T-cell (primary cell): ENCODE measurements at regions not wholly inside any gene's neighbourhood (a gene's known extent, or its start where the extent isn't known, plus 50 kb on each side); places are given as distances from the start of the nearest gene placed in this dataset.

ENCODE experiments used
- ATAC-seq, 4 experiments: fragments of 200-7000 bp in 3 of 4; fragments of 150-1000 bp in 1 of 4; cut with Tn5 transposase; replicated peaks in 1 of 4; 1 replicate in 3 of 4; 2 replicates in 1 of 4; pipeline ENCODE4 v1.10.0; 2021; ENCODE audit warnings: moderate library complexity in 3 of 4, mild to moderate bottlenecking in 2 of 4, moderate number of reproducible peaks in 1 of 4
- CTCF ChIA-PET, 2 donors: fragments of 300-600 bp; sonication (Branson Sonifier 250); formaldehyde crosslinking; loops; one replicate each; lab custom pipeline; 2022; ENCODE audit warnings: antibody characterized with exemption in 2 of 2; lab: Charles Lee
- POLR2A ChIA-PET, 2 donors: fragments of 300-600 bp; sonication (Branson Sonifier 250); formaldehyde crosslinking; loops; one replicate each; lab custom pipeline; 2022; ENCODE audit warnings: antibody characterized with exemption in 2 of 2; lab: Charles Lee
- DNase-seq, 35 experiments: peaks; one replicate each; pipeline versions ENCODE4 v3.0.0 to v3.0.0-alpha.2; 2013 to 2023
- H3K27ac ChIP-seq: one replicate; pipeline ENCODE4 v1.5.1; 2013; ENCODE audit warnings: low read length
- H3K27me3 ChIP-seq, 2 experiments: replicated peaks in 1 of 2; 1 replicate in 1 of 2; 2 replicates in 1 of 2; pipeline versions ENCODE4 v1.6.1 to v1.7.0; 2013; ENCODE audit warnings: low read length in 1 of 2, mixed read lengths in 1 of 2; ENCODE audit not compliant: control insufficient read depth in 2 of 2, insufficient read depth in 2 of 2; ENCODE audit errors: extremely low read depth in 1 of 2
- H3K36me3 ChIP-seq, 2 donors: 1 replicate in 1 of 2; 2 replicates in 1 of 2; pipeline versions ENCODE4 v1.6.1 to v1.7.0; 2013; ENCODE audit warnings: low read length in 1 of 2; ENCODE audit not compliant: control insufficient read depth in 2 of 2, insufficient read depth in 1 of 2; ENCODE audit errors: extremely low read depth in 1 of 2
- H3K4me1 ChIP-seq, 2 experiments: 1 replicate in 1 of 2; 2 replicates in 1 of 2; pipeline versions ENCODE4 v1.6.1 to v1.7.0; 2013; ENCODE audit warnings: low read length in 2 of 2, mixed read lengths in 1 of 2; ENCODE audit not compliant: insufficient read depth in 2 of 2, control insufficient read depth in 1 of 2; ENCODE audit errors: extremely low read depth in 1 of 2
- H3K4me3 ChIP-seq, 2 donors: 1 replicate in 1 of 2; 2 replicates in 1 of 2; pipeline versions ENCODE4 v1.5.1 to v1.7.0; 2013; ENCODE audit warnings: mild to moderate bottlenecking in 2 of 2, low read length in 1 of 2, moderate library complexity in 1 of 2; ENCODE audit not compliant: control insufficient read depth in 1 of 2; ENCODE audit errors: extremely low read depth in 1 of 2
- H3K9me3 ChIP-seq: 2 replicates; pipeline ENCODE4 v1.7.0; 2013
- H3K27ac Mint-ChIP-seq, 2 donors: one replicate each; pipeline ENCODE4 v1.8.0; 2020 to 2021; ENCODE audit warnings: mild to moderate bottlenecking in 2 of 2, mixed read lengths in 2 of 2
- H3K27me3 Mint-ChIP-seq, 2 donors: one replicate each; pipeline ENCODE4 v1.8.0; 2021 to 2022; ENCODE audit warnings: mixed read lengths in 2 of 2
- H3K36me3 Mint-ChIP-seq: one replicate; pipeline ENCODE4 v1.8.0; 2021; ENCODE audit warnings: mixed read lengths
- H3K4me1 Mint-ChIP-seq, 3 donors: one replicate each; pipeline ENCODE4 v1.8.0; 2020 to 2022; ENCODE audit warnings: mixed read lengths in 3 of 3, mild to moderate bottlenecking in 1 of 3
- H3K4me3 Mint-ChIP-seq, 3 donors: one replicate each; pipeline ENCODE4 v1.8.0; 2020 to 2022; ENCODE audit warnings: mild to moderate bottlenecking in 3 of 3, mixed read lengths in 3 of 3, moderate library complexity in 3 of 3
- H3K9me3 Mint-ChIP-seq, 3 donors: one replicate each; pipeline ENCODE4 v1.8.0; 2020 to 2022; ENCODE audit warnings: mixed read lengths in 3 of 3
- WGBS: methylation state at CpG from one replicate; pipeline ENCODE4 v1.1.5; 2013; ENCODE audit warnings: missing lambda C conversion rate; ENCODE audit not compliant: insufficient coverage; 5-methylcytosine and 5-hydroxymethylcytosine counted together

DNA sequence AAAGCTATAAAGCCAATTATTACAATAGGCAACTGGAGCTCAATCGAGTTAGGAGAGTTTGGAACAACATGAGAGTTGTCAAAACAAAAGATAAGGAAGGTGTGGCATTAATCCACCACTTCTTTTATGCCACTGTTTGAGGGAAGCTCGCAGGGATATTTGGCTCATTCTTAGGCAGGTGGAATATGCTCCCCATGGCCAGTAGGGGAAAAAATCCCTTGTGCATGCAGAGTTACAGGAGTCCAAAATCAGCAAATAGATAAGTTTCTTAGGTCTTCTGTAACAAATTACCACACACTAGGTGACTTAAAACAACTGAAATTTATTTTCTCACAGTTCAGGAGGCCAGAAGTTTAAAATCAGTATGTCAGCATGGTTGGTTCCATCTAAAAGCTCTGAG, 135.4 kb upstream of the SYNPR start:
- Histone ChIP-seq H3K27me3 (no peaks in the 10 kb centered on the region), H3K4me3 (no peak overlapping the region), H3K4me1 (no peaks in the 10 kb centered on the region), H3K27ac (no peak overlapping the region), H3K9me3 (no peaks in the 10 kb centered on the region), H3K36me3 (no peaks in the 10 kb centered on the region)
- no peaks in the 10 kb centered on the region for H3K36me3 Mint-ChIP-seq
- ATAC-seq (no peak), DNase-seq (no peak)
- CTCF ChIA-PET = no interaction called here
- H3K27me3 Mint-ChIP-seq = no peaks in the 10 kb centered on the region
- H3K9me3 Mint-ChIP-seq = peaks cover 0 to 10% (median 4%) of the 10 kb centered on the region in 3 donors
- POLR2A ChIA-PET = no interaction called here
- no peaks in the 10 kb centered on the region for H3K4me1 Mint-ChIP-seq
- H3K4me3 Mint-ChIP-seq = no peak overlapping the region
- H3K27ac Mint-ChIP-seq = no peak overlapping the region
- no CpG with 5 or more reads among the region's 2 CpGs for WGBS

DNA sequence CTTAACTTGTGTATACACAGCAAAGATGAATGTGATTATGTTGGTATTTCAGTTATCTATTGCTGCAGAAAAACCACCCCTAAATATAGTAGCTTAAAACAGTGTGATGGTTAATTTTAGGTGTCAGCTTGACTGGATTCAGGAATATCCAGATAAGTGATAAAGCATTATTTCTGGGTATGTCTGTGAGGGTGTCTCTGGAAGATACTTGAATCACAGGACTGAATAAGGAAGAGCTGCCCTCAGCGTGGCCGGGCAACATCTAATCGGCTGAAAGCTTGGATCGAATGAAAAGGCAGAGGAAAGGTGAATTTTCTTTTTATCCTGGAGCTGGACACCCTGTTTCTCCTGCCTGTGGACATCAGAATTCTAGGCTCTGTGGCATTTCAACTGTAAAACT, 132.0 kb upstream of the SYNPR start:
- Mint-ChIP-seq H3K9me3 (peaks cover 0 to 14% (median 4%) of the 10 kb centered on the region in 3 donors), H3K4me3 (no peak overlapping the region), H3K4me1 (no peaks in the 10 kb centered on the region), H3K27ac (no peak overlapping the region), H3K36me3 (no peaks in the 10 kb centered on the region), H3K27me3 (no peaks in the 10 kb centered on the region)
- Histone ChIP-seq H3K27me3 (no peaks in the 10 kb centered on the region), H3K36me3 (no peaks in the 10 kb centered on the region), H3K4me1 (no peaks in the 10 kb centered on the region), H3K4me3 (no peak overlapping the region), H3K27ac (no peak overlapping the region), H3K9me3 (no peaks in the 10 kb centered on the region)
- no peak for DNase-seq
- no peak for ATAC-seq
- POLR2A ChIA-PET = no interaction called here
- 100% methylated on average over 4 of the region's 4 CpGs for WGBS
- CTCF ChIA-PET = no interaction called here

GRCh38 chr3:63150880-63151279, 127.2 kb upstream of the SYNPR start:
- no peak overlapping the region for H3K27ac Mint-ChIP-seq
- no peaks in the 10 kb centered on the region for H3K27me3 Mint-ChIP-seq
- no CpG with 5 or more reads among the region's 3 CpGs for WGBS
- H3K9me3 Mint-ChIP-seq = peaks cover 0 to 5% (median 5%) of the 10 kb centered on the region in 3 donors
- DNase-seq = no peak
- no peak for ATAC-seq
- Histone ChIP-seq H3K27ac (no peak overlapping the region), H3K9me3 (no peaks in the 10 kb centered on the region), H3K4me3 (no peak overlapping the region), H3K4me1 (no peaks in the 10 kb centered on the region), H3K27me3 (no peaks in the 10 kb centered on the region), H3K36me3 (no peaks in the 10 kb centered on the region)
- no peaks in the 10 kb centered on the region for H3K36me3 Mint-ChIP-seq
- H3K4me3 Mint-ChIP-seq = no peak overlapping the region
- CTCF ChIA-PET = no interaction called here
- POLR2A ChIA-PET = interaction anchor here in 1 of 2 donors (0.6 kb wide), 1 partner anchor 655 kb away, joined by 3 read pairs; no protein-coding TSS in a partner anchor
- H3K4me1 Mint-ChIP-seq = no peaks in the 10 kb centered on the region

DNA sequence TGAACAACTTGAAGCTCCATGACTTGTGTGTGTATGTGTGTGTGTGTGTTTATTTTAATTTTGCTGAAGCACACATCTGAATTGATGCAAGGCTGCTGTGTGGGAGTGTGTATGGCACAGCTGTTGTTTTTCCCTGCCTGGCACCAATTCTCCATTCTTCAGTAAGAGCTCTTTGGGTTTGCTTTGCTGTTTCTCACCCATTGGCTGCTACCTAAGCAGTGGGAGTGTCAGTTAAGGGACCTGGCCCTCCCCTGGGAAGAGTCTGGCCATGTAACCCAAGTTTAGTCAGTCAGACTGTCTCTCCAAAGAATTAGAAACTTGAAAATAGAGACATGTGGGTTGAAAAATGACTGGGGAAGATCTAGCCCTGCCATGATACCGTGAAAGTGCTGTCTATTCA, 126.2 kb upstream of the SYNPR start:
- ChIA-PET POLR2A (no interaction called here), CTCF (no interaction called here)
- Mint-ChIP-seq H3K27me3 (no peaks in the 10 kb centered on the region), H3K9me3 (peaks cover 0 to 8% (median 8%) of the 10 kb centered on the region in 3 donors), H3K4me3 (no peak overlapping the region), H3K27ac (no peak overlapping the region), H3K4me1 (no peaks in the 10 kb centered on the region), H3K36me3 (no peaks in the 10 kb centered on the region)
- no peak for ATAC-seq
- no peaks in the 10 kb centered on the region for H3K36me3 ChIP-seq
- no peak overlapping the region for H3K27ac ChIP-seq
- no peak overlapping the region for H3K4me3 ChIP-seq
- no peaks in the 10 kb centered on the region for H3K4me1 ChIP-seq
- DNase-seq = no peak
- WGBS = 60% methylated on average over 1 of the region's 1 CpG
- H3K27me3 ChIP-seq = no peaks in the 10 kb centered on the region
- H3K9me3 ChIP-seq = no peaks in the 10 kb centered on the region

DNA sequence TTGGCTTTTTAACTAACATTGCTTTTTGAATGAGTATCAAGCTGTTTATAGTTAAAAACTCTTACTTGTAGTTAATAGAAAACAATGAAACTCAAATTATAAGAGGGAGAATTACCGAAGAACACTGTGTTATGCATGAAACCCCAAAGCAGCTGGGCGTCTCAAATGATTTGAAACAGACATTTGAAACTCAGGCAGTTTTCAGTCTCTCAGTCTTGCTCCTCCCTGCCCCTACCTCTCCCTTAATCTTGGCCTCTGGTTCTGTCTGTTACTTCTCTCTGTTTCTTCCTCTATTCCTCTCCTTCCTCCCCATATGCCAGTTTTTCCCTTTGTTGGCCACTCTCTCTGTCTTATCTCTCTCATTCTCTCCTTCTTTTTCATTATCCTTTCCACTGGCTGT, 118.3 kb upstream of the SYNPR start:
- no peaks in the 10 kb centered on the region for H3K9me3 ChIP-seq
- H3K27ac ChIP-seq = no peak overlapping the region
- H3K36me3 ChIP-seq = no peaks in the 10 kb centered on the region
- CTCF ChIA-PET = no interaction called here
- DNase-seq (no peak), ATAC-seq (no peak)
- no peaks in the 10 kb centered on the region for H3K36me3 Mint-ChIP-seq
- POLR2A ChIA-PET = no interaction called here
- WGBS = 71% methylated on average over 1 of the region's 2 CpGs
- peaks cover 3 to 10% (median 9%) of the 10 kb centered on the region in 3 donors for H3K9me3 Mint-ChIP-seq
- no peaks in the 10 kb centered on the region for H3K4me1 Mint-ChIP-seq
- no peak overlapping the region for H3K4me3 Mint-ChIP-seq
- H3K27me3 Mint-ChIP-seq = no peaks in the 10 kb centered on the region
- H3K4me1 ChIP-seq = no peaks in the 10 kb centered on the region
- H3K27ac Mint-ChIP-seq = no peak overlapping the region
- no peak overlapping the region for H3K4me3 ChIP-seq
- H3K27me3 ChIP-seq = no peaks in the 10 kb centered on the region

DNA sequence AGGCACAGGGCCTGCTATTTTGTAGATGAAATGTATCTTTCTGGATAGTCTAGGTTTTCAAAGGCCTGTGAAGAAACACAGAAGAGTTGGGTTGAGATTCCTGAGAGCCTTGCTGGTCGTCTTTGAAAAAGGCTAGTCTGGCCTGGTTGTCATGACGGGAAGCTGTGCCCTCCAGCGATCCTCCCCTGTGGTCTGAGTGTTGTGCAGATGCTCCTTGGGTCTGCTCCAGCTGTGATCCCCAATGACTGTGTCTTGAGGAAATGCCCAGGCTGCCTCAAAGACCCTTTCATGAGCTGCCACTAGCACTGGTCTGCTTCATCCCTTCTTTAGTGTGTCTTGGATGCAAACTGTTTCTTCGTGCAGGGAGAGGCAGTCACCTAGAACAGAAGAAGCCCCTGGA, 111.0 kb upstream of the SYNPR start:
- no peaks in the 10 kb centered on the region for H3K4me1 Mint-ChIP-seq
- H3K27me3 ChIP-seq = no peaks in the 10 kb centered on the region
- no peak for DNase-seq
- H3K27me3 Mint-ChIP-seq = no peaks in the 10 kb centered on the region
- no peak overlapping the region for H3K4me3 Mint-ChIP-seq
- ChIA-PET POLR2A (no interaction called here), CTCF (interaction anchor here in 1 of 2 donors (0.6 kb wide), 1 partner anchor 10 kb away, joined by 3 read pairs; no protein-coding TSS in a partner anchor)
- H3K36me3 ChIP-seq = no peaks in the 10 kb centered on the region
- H3K27ac Mint-ChIP-seq = no peak overlapping the region
- H3K4me3 ChIP-seq = no peak overlapping the region
- H3K36me3 Mint-ChIP-seq = no peaks in the 10 kb centered on the region
- no peak overlapping the region for H3K27ac ChIP-seq
- H3K4me1 ChIP-seq = no peaks in the 10 kb centered on the region
- H3K9me3 ChIP-seq = no peaks in the 10 kb centered on the region
- WGBS = 48% methylated on average over 4 of the region's 4 CpGs
- no peak for ATAC-seq
- H3K9me3 Mint-ChIP-seq = peaks cover 7 to 8% (median 7%) of the 10 kb centered on the region in 3 donors

GRCh38 chr3:63168179-63168578, 109.9 kb upstream of the SYNPR start:
- no peaks in the 10 kb centered on the region for H3K4me1 ChIP-seq
- ChIA-PET CTCF (no interaction called here), POLR2A (no interaction called here)
- no peak overlapping the region for H3K4me3 Mint-ChIP-seq
- no peak overlapping the region for H3K27ac Mint-ChIP-seq
- no peak for DNase-seq
- no peaks in the 10 kb centered on the region for H3K36me3 Mint-ChIP-seq
- no peaks in the 10 kb centered on the region for H3K9me3 ChIP-seq
- H3K4me1 Mint-ChIP-seq = no peaks in the 10 kb centered on the region
- H3K27me3 Mint-ChIP-seq = no peaks in the 10 kb centered on the region
- no peak overlapping the region for H3K4me3 ChIP-seq
- no peak overlapping the region for H3K27ac ChIP-seq
- no peaks in the 10 kb centered on the region for H3K36me3 ChIP-seq
- no peaks in the 10 kb centered on the region for H3K27me3 ChIP-seq
- H3K9me3 Mint-ChIP-seq = peaks cover 3 to 14% (median 13%) of the 10 kb centered on the region in 3 donors
- ATAC-seq = no peak
